ENCODE measurements at regions not wholly inside any gene's neighbourhood (a gene's known extent, or its start where the extent isn't known, plus 50 kb on each side); places are given as distances from the start of the nearest gene placed in this dataset.
"Not testable (repeated sequence)": the region's sequence is repeated elsewhere in the genome, so short reads cannot be mapped to it uniquely, and the experiment has no call there.

GRCh38 chr11:23453522-23453921 is 593.2 kb upstream of the CCDC179 start:
- H3K27ac ChIP-seq = no peak overlapping the region
- no peak for TF ChIP-seq CTCF (conservative IDR thresholded peaks at IDR 0.05; ENCODE audit: low read depth)
- CTCF ChIA-PET = interaction anchor here (0.6 kb wide), 1 partner anchor 17 kb away, joined by 4 read pairs; no protein-coding TSS in a partner anchor
- DNase-seq (ENCODE audit: low spot score) = no peak
- POLR2A ChIA-PET (ENCODE audit: low non-redundant PET) = no interaction called here

GRCh38 chr11:23455321-23455891 is 595.1 kb upstream of the CCDC179 start:
- ChIA-PET CTCF (no interaction called here), POLR2A (ENCODE audit: low non-redundant PET) (no interaction called here)
- no peak for DNase-seq (ENCODE audit: low spot score)
- TF ChIP-seq CTCF (conservative IDR thresholded peaks at IDR 0.05; ENCODE audit: low read depth) = no peak
- no peak overlapping the region for H3K27ac ChIP-seq

- ChIA-PET CTCF (no interaction called here), POLR2A (ENCODE audit: low non-redundant PET) (no interaction called here)
- H3K27ac ChIP-seq = no peak overlapping the region
- no peak for DNase-seq (ENCODE audit: low spot score)
- no peak for TF ChIP-seq CTCF (conservative IDR thresholded peaks at IDR 0.05; ENCODE audit: low read depth)
Observed at GRCh38 chr11:23457641-23458040, 597.4 kb upstream of the CCDC179 start.

GRCh38 chr11:23471878-23472277 is 611.6 kb upstream of the CCDC179 start:
- no peak for TF ChIP-seq CTCF (conservative IDR thresholded peaks at IDR 0.05; ENCODE audit: low read depth)
- H3K27ac ChIP-seq = no peak overlapping the region
- POLR2A ChIA-PET (ENCODE audit: low non-redundant PET) = no interaction called here
- CTCF ChIA-PET = interaction anchor here (0.6 kb wide), 1 partner anchor 92 kb away, joined by 4 read pairs; no protein-coding TSS in a partner anchor
- no peak for DNase-seq (ENCODE audit: low spot score)

GRCh38 chr11:23473782-23474181 is 613.5 kb upstream of the CCDC179 start:
- TF ChIP-seq CTCF (conservative IDR thresholded peaks at IDR 0.05; ENCODE audit: low read depth) = no peak
- H3K27ac ChIP-seq = no peak overlapping the region
- no peak for DNase-seq (ENCODE audit: low spot score)
- ChIA-PET POLR2A (ENCODE audit: low non-redundant PET) (no interaction called here), CTCF (no interaction called here)

GRCh38 chr11:23480736-23481135 is 620.5 kb upstream of the CCDC179 start:
- TF ChIP-seq CTCF (conservative IDR thresholded peaks at IDR 0.05; ENCODE audit: low read depth) = no peak
- no peak for DNase-seq (ENCODE audit: low spot score)
- no peak overlapping the region for H3K27ac ChIP-seq
- CTCF ChIA-PET = no interaction called here
- POLR2A ChIA-PET (ENCODE audit: low non-redundant PET) = no interaction called here

GRCh38 chr11:23484146-23484545 is 623.9 kb upstream of the CCDC179 start:
- POLR2A ChIA-PET (ENCODE audit: low non-redundant PET); DNase-seq (ENCODE audit: low spot score); CTCF ChIA-PET: not testable (repeated sequence)

GRCh38 chr11:23484618-23485017 is 624.3 kb upstream of the CCDC179 start:
- H3K27ac ChIP-seq; POLR2A ChIA-PET (ENCODE audit: low non-redundant PET); CTCF ChIA-PET; DNase-seq (ENCODE audit: low spot score): not testable (repeated sequence)

More at GRCh38 chr11:23484146-23484545, 623.9 kb upstream of the CCDC179 start:
- H3K27ac ChIP-seq = not testable (repeated sequence)

All from RWPE1 (cell line).